ENCODE measurements at regions not wholly inside any gene's neighbourhood (a gene's known extent, or its start where the extent isn't known, plus 50 kb on each side); places are given as distances from the start of the nearest gene placed in this dataset.

DNA sequence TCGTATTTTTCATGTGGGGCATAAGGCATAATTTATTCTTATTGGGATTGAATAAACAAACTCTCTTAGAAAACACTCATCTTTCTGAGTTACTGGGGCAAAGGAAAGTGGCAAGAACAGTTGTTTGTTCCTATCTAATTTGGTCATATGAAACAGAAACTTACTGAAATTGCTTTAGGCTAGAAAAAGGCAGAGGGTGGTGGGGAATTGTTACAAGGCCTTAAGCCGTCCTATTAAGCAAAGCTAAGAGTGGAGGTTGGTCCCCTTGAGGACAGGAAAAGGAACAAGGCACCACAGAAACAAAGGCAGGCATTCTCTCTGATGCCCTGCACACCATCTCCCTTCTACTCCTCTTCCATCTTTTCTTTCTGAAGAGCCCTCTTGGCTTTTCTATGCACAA lies 830.9 kb downstream of the EDEM1 start:
- CTCF ChIA-PET (ENCODE audit: low intra/inter-chr PET ratio), result no interaction called here
- H3K4me1 ChIP-seq (replicated peaks in 1 of 2; ENCODE audit: control insufficient read depth in 2 of 2, insufficient read depth in 2 of 2, low read length in 2 of 2), result no peaks in the 10 kb centered on the region
- TF ChIP-seq, protein P1, sequence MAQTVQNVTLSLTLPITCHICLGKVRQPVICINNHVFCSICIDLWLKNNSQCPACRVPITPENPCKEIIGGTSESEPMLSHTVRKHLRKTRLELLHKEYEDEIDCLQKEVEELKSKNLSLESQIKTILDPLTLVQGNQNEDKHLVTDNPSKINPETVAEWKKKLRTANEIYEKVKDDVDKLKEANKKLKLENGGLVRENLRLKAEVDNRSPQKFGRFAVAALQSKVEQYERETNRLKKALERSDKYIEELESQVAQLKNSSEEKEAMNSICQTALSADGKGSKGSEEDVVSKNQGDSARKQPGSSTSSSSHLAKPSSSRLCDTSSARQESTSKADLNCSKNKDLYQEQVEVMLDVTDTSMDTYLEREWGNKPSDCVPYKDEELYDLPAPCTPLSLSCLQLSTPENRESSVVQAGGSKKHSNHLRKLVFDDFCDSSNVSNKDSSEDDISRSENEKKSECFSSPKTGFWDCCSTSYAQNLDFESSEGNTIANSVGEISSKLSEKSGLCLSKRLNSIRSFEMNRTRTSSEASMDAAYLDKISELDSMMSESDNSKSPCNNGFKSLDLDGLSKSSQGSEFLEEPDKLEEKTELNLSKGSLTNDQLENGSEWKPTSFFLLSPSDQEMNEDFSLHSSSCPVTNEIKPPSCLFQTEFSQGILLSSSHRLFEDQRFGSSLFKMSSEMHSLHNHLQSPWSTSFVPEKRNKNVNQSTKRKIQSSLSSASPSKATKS (CRISPR knock-in tag; IDR thresholded peaks at IDR 0.05), result no peak
- TF ChIP-seq NCOA4 (IDR thresholded peaks at IDR 0.05; ENCODE audit: partially characterized antibody) (no peak), RBM25 (IDR thresholded peaks at IDR 0.05; ENCODE audit: low read depth, low read length, severe bottlenecking) (no peak), C11orf30 (IDR thresholded peaks at IDR 0.05; ENCODE audit: low read depth) (no peak), IRF2 (CRISPR knock-in tag; IDR thresholded peaks at IDR 0.05) (no peak), CTBP1 (IDR thresholded peaks at IDR 0.05; ENCODE audit: borderline replicate concordance) (no peak), SIN3B (IDR thresholded peaks at IDR 0.05; ENCODE audit: low read depth) (no peak), MTF1 (CRISPR knock-in tag; IDR thresholded peaks at IDR 0.05; ENCODE audit: borderline replicate concordance) (no peak), WHSC1 (IDR thresholded peaks at IDR 0.05; ENCODE audit: low read length) (no peak)
- no peaks in the 10 kb centered on the region for H4K20me1 ChIP-seq (replicated peaks; ENCODE audit: control insufficient read depth, insufficient read depth, low read length)
- no peaks in the 10 kb centered on the region for H3K36me3 ChIP-seq (ENCODE audit: control insufficient read depth, insufficient read depth, low read length)
- BruUV-seq (replicated peaks), result no TSS peak
- H3K9me3 ChIP-seq (replicated peaks; ENCODE audit: control insufficient read depth, insufficient read depth, low read depth, low read length), result no peaks in the 10 kb centered on the region
- no peak overlapping the region for H3K27ac ChIP-seq (ENCODE audit: extremely low read depth, low read depth, low read length)
- 0% methylated on average over 2 of the region's 2 CpGs for WGBS (ENCODE audit: insufficient coverage, low coverage, missing lambda C conversion rate)
- no peak overlapping the region for H3K9ac ChIP-seq (ENCODE audit: insufficient read depth in 1 of 2, low read depth in 2 of 2, low read length in 2 of 2)
- POLR2A ChIA-PET, result no interaction called here
- no peak overlapping the region for H3K4me2 ChIP-seq (ENCODE audit: insufficient read depth, low read length)
- no peak overlapping the region for H3K4me3 ChIP-seq
- no peaks in the 10 kb centered on the region for H3K27me3 ChIP-seq (ENCODE audit: control insufficient read depth in 2 of 2, insufficient read depth in 2 of 2, low read length in 2 of 2)
- H2AFZ ChIP-seq (ENCODE audit: low read depth, low read length), result no peak overlapping the region
- no peak for DNase-seq (ENCODE audit: extremely low read depth in 1 of 4, low spot score in 3 of 4)
- ATAC-seq, result no peak
- intact Hi-C loops (cut with micrococcal nuclease) (no loop called here), in situ Hi-C loops (cut with MboI) (no loop called here)
- no peaks in the 10 kb centered on the region for H3K79me2 ChIP-seq (ENCODE audit: control insufficient read depth, insufficient read depth, low read length)
- no peak for FAIRE-seq
- no peaks in the 10 kb centered on the region for H3K9me1 ChIP-seq (ENCODE audit: control insufficient read depth, insufficient read depth, low read length)
